Neuronal stem cell (in vitro differentiated cells): ENCODE measurements at regions not wholly inside any gene's neighbourhood (a gene's known extent, or its start where the extent isn't known, plus 50 kb on each side); places are given as distances from the start of the nearest gene placed in this dataset.

Source experiments
- DNase-seq: peaks from one replicate; pipeline ENCODE4 v3.0.0-alpha.2; 2013; ENCODE audit warnings: low spot score
- H2AFZ ChIP-seq: one replicate; pipeline ENCODE4 v1.6.1; 2013; ENCODE audit warnings: mild to moderate bottlenecking, low read length, inconsistent platforms
- H2AK5ac ChIP-seq: 2 replicates; pipeline ENCODE4 v1.6.1; 2013; ENCODE audit warnings: low read depth, mild to moderate bottlenecking, inconsistent platforms, low read length, moderate library complexity, mixed read lengths
- H2BK120ac ChIP-seq: 2 replicates; pipeline ENCODE4 v1.6.1; 2013; ENCODE audit warnings: low read depth, mild to moderate bottlenecking, inconsistent platforms, low read length, moderate library complexity, mixed read lengths
- H2BK12ac ChIP-seq: one replicate; pipeline ENCODE4 v1.6.1; 2013; ENCODE audit warnings: low read length, inconsistent platforms
- H2BK15ac ChIP-seq: 2 replicates; pipeline ENCODE4 v1.6.1; 2013; ENCODE audit warnings: mild to moderate bottlenecking, low read length, inconsistent platforms, mixed read lengths
- H2BK5ac ChIP-seq: one replicate; pipeline ENCODE4 v1.6.1; 2013; ENCODE audit warnings: inconsistent platforms, mild to moderate bottlenecking, low read length, moderate library complexity
- H3K14ac ChIP-seq: one replicate; pipeline ENCODE4 v1.6.1; 2013; ENCODE audit warnings: low read length, inconsistent platforms
- H3K18ac ChIP-seq: 2 replicates; pipeline ENCODE4 v1.6.1; 2013; ENCODE audit warnings: low read length, inconsistent platforms
- H3K23ac ChIP-seq: 2 replicates; pipeline ENCODE4 v1.6.1; 2013; ENCODE audit warnings: low read depth, mild to moderate bottlenecking, mixed read lengths, low read length, inconsistent platforms; ENCODE audit not compliant: poor library complexity
- H3K27ac ChIP-seq: replicated peaks from 3 replicates; pipeline ENCODE4 v1.5.1; 2013; ENCODE audit warnings: low read length, inconsistent platforms
- H3K27me3 ChIP-seq, 3 experiments: 2 replicates each; pipeline ENCODE4 v1.6.1; 2013; ENCODE audit warnings: low read length in 3 of 3, mild to moderate bottlenecking in 2 of 3, inconsistent platforms in 1 of 3, low read depth in 1 of 3, mixed read lengths in 1 of 3, moderate library complexity in 1 of 3; ENCODE audit not compliant: control insufficient read depth in 3 of 3, insufficient read depth in 3 of 3
- H3K36me3 ChIP-seq, 2 donors: replicated peaks in 1 of 2; 2 replicates each; pipeline ENCODE4 v1.6.1; 2013; ENCODE audit warnings: low read length in 2 of 2; ENCODE audit not compliant: control insufficient read depth in 2 of 2, insufficient read depth in 2 of 2
- H3K4ac ChIP-seq: 2 replicates; pipeline ENCODE4 v1.6.1; 2013; ENCODE audit warnings: inconsistent platforms, mild to moderate bottlenecking, low read length, moderate library complexity
- H3K4me1 ChIP-seq, 2 donors: 1 replicate in 1 of 2; 2 replicates in 1 of 2; pipeline ENCODE4 v1.6.1; 2013; ENCODE audit warnings: low read length in 2 of 2, low read depth in 1 of 2; ENCODE audit not compliant: control insufficient read depth in 2 of 2, insufficient read depth in 1 of 2
- H3K4me2 ChIP-seq: one replicate; pipeline ENCODE4 v1.6.1; 2013; ENCODE audit warnings: mild to moderate bottlenecking, low read length, inconsistent platforms; ENCODE audit not compliant: insufficient read depth, poor library complexity, severe bottlenecking
- H3K4me3 ChIP-seq, 2 donors: 2 replicates each; pipeline ENCODE4 v1.5.1; 2013; ENCODE audit warnings: low read length in 2 of 2, mild to moderate bottlenecking in 2 of 2, inconsistent platforms in 1 of 2, moderate library complexity in 1 of 2
- H3K79me1 ChIP-seq: one replicate; pipeline ENCODE4 v1.6.1; 2013; ENCODE audit warnings: low read depth, mild to moderate bottlenecking, inconsistent platforms, low read length, moderate library complexity
- H3K9ac ChIP-seq: one replicate; pipeline ENCODE4 v1.6.1; 2013; ENCODE audit warnings: mild to moderate bottlenecking, low read depth, low read length, inconsistent platforms; ENCODE audit not compliant: poor library complexity
- H3K9me3 ChIP-seq, 2 donors: replicated peaks in 1 of 2; 2 replicates each; pipeline versions ENCODE3 to v1.6.1; 2013; ENCODE audit warnings: low read length in 2 of 2, mild to moderate bottlenecking in 2 of 2, inconsistent platforms in 1 of 2, low read depth in 1 of 2, mixed read lengths in 1 of 2, moderate library complexity in 1 of 2; ENCODE audit not compliant: control insufficient read depth in 2 of 2, insufficient read depth in 1 of 2
- H4K8ac ChIP-seq: one replicate; pipeline ENCODE4 v1.6.1; 2013; ENCODE audit warnings: low read depth, mild to moderate bottlenecking, inconsistent platforms, low read length, moderate library complexity
- H4K91ac ChIP-seq: one replicate; pipeline ENCODE4 v1.6.1; 2013; ENCODE audit warnings: low read length, low read depth, mild to moderate bottlenecking, inconsistent platforms; ENCODE audit not compliant: poor library complexity
- WGBS, 2 donors: extraction: QIAGEN DNeasy Blood & Tissue Kit; methylation state at CpG; one replicate each; pipeline ENCODE4 v1.1.7; 2013; ENCODE audit warnings: missing lambda C conversion rate in 2 of 2, mixed read lengths in 1 of 2; ENCODE audit not compliant: insufficient read length in 2 of 2, insufficient replicate concordance in 1 of 2; ENCODE audit errors: extremely low coverage in 2 of 2; 5-methylcytosine and 5-hydroxymethylcytosine counted together

- Histone ChIP-seq H3K4me1 (peaks cover 0 to 12% of the 10 kb centered on the region in 2 donors), H3K79me1 (no peaks in the 10 kb centered on the region), H3K23ac (no peak overlapping the region), H4K8ac (no peak overlapping the region), H2AK5ac (no peak overlapping the region), H3K4me2 (no peak overlapping the region), H4K91ac (no peak overlapping the region), H3K4ac (no peak overlapping the region), H3K36me3 (no peaks in the 10 kb centered on the region), H2AFZ (peak overlapping the region; percentile 30), H2BK12ac (no peak overlapping the region), H2BK5ac (no peak overlapping the region), H3K14ac (no peak overlapping the region), H3K4me3 (no peak overlapping the region), H2BK120ac (no peak overlapping the region), H2BK15ac (no peak overlapping the region), H3K9me3 (no peaks in the 10 kb centered on the region), H3K18ac (no peak overlapping the region), H3K27me3 (no peaks in the 10 kb centered on the region), H3K27ac (peak overlapping the region; percentile 39), H3K9ac (no peak overlapping the region)
- WGBS, 2 donors: no CpG with 5 or more reads among the region's 3 CpGs
- DNase-seq: peak; percentile 29
These were observed 65.3 kb upstream of the MDFIC start for GRCh38 chr7:114856625-114857024.

GRCh38 chr7:114857605-114858004 is 64.3 kb upstream of the MDFIC start:
- Histone ChIP-seq H2BK120ac (no peak overlapping the region), H2AFZ (no peak overlapping the region), H3K23ac (no peak overlapping the region), H4K8ac (no peak overlapping the region), H3K9ac (no peak overlapping the region), H2BK5ac (no peak overlapping the region), H3K4me2 (no peak overlapping the region), H3K27ac (no peak overlapping the region), H4K91ac (no peak overlapping the region), H2AK5ac (no peak overlapping the region), H3K14ac (no peak overlapping the region), H3K9me3 (no peaks in the 10 kb centered on the region), H2BK12ac (no peak overlapping the region), H3K4me1 (peaks cover 0 to 12% of the 10 kb centered on the region in 2 donors), H3K4ac (no peak overlapping the region), H3K36me3 (no peaks in the 10 kb centered on the region), H3K18ac (no peak overlapping the region), H3K4me3 (no peak overlapping the region), H3K27me3 (no peaks in the 10 kb centered on the region), H2BK15ac (no peak overlapping the region), H3K79me1 (no peaks in the 10 kb centered on the region)
- no CpG with 5 or more reads among the region's 1 CpG for WGBS, 2 donors
- no peak for DNase-seq

DNA sequence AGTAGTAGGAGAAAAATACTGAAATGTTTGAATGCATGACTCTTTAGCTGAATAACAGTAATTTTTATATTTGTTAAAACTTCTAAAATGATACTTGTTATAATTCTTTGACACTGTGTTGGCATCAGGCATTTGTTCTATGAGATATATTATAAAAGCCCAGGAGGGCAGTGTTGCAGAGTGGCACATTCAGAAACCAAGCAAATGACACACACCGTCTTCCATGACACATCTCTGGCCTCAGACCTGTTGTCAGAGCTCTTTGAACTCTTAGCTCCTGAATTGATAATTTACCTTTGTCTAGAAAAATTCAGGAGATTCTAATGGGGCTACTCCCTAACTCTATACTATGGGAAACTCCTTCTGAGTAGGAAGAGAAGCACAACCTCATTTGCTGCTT is 62.4 kb upstream of the MDFIC start:
- WGBS, 2 donors: no CpG with 5 or more reads among the region's 1 CpG
- no peak overlapping the region for H4K91ac ChIP-seq

DNA sequence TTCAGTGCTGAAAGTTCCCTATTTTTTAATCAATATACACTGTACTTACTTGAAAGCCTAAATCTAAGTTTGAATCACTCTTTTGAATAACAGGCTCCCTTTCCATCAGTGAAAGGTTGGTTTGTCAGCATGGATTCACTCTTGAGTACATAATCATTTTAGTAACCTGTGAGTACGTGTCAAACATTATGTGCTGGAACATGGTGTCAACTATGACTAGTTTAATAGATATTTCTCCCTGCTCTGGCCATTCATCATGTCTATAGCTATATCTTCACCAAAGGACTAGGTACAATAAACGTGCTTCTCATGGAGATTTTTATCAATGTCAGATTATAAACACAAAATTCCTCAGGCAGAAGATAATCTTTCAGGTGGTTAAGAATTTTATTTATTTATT is 61.7 kb upstream of the MDFIC start:
- no peaks in the 10 kb centered on the region for H3K9me3 ChIP-seq
- no peak overlapping the region for H2BK5ac ChIP-seq
- no peaks in the 10 kb centered on the region for H3K79me1 ChIP-seq
- H3K9ac ChIP-seq: no peak overlapping the region
- no peak overlapping the region for H3K4me2 ChIP-seq
- H3K4me3 ChIP-seq: no peak overlapping the region
- H3K36me3 ChIP-seq: no peaks in the 10 kb centered on the region
- H3K23ac ChIP-seq: no peak overlapping the region
- no peak overlapping the region for H4K91ac ChIP-seq
- H3K18ac ChIP-seq: no peak overlapping the region
- no peak overlapping the region for H2BK12ac ChIP-seq
- no peak overlapping the region for H2BK15ac ChIP-seq
- no peak overlapping the region for H3K27ac ChIP-seq
- H2AK5ac ChIP-seq: no peak overlapping the region
- no peak overlapping the region for H2BK120ac ChIP-seq
- WGBS, 2 donors: no CpG with 5 or more reads among the region's 2 CpGs
- no peak overlapping the region for H3K14ac ChIP-seq
- H3K4me1 ChIP-seq: peaks cover 0 to 10% of the 10 kb centered on the region in 2 donors
- H4K8ac ChIP-seq: no peak overlapping the region
- H2AFZ ChIP-seq: no peak overlapping the region
- no peaks in the 10 kb centered on the region for H3K27me3 ChIP-seq
- no peak overlapping the region for H3K4ac ChIP-seq
- no peak for DNase-seq

More for the DNA sequence above, 62.4 kb upstream of the MDFIC start:
- Histone ChIP-seq H3K4me2 (no peak overlapping the region), H2BK5ac (no peak overlapping the region), H2BK12ac (no peak overlapping the region), H2BK15ac (no peak overlapping the region), H3K36me3 (no peaks in the 10 kb centered on the region), H3K4me3 (no peak overlapping the region), H3K79me1 (no peaks in the 10 kb centered on the region), H3K18ac (no peak overlapping the region), H3K14ac (no peak overlapping the region), H2AFZ (no peak overlapping the region), H2BK120ac (no peak overlapping the region), H3K27ac (no peak overlapping the region), H3K9ac (no peak overlapping the region), H4K8ac (no peak overlapping the region), H3K27me3 (no peaks in the 10 kb centered on the region), H3K9me3 (no peaks in the 10 kb centered on the region), H3K23ac (no peak overlapping the region), H3K4me1 (peaks cover 0 to 10% of the 10 kb centered on the region in 2 donors), H2AK5ac (no peak overlapping the region), H3K4ac (no peak overlapping the region)
- no peak for DNase-seq
